DND-41 (cell line): ENCODE measurements at regions not wholly inside any gene's neighbourhood (a gene's known extent, or its start where the extent isn't known, plus 50 kb on each side); places are given as distances from the start of the nearest gene placed in this dataset.

ENCODE experiments used
- CTCF ChIP-seq: IDR thresholded peaks from 2 replicates; pipeline ENCODE4 v1.5.1; 2012; ENCODE audit warnings: borderline replicate concordance, low read length, moderate library complexity, mild to moderate bottlenecking; ENCODE audit not compliant: poor library complexity, severe bottlenecking; ENCODE audit errors: extremely low read depth
- EZH2 ChIP-seq: IDR thresholded peaks from 3 replicates; pipeline ENCODE4 v1.6.1; 2012; ENCODE audit warnings: borderline replicate concordance, low read depth, mild to moderate bottlenecking, moderate library complexity, low read length, inconsistent platforms; ENCODE audit not compliant: severe bottlenecking

GRCh38 chr6:63476302-63476701, 96.0 kb upstream of the LOC128125822 start:
- TF ChIP-seq CTCF (no peak), EZH2 (no peak)
